Karpas-422 (cell line): ENCODE measurements at regions not wholly inside any gene's neighbourhood (a gene's known extent, or its start where the extent isn't known, plus 50 kb on each side); places are given as distances from the start of the nearest gene placed in this dataset.
"Not testable (repeated sequence)": the region's sequence is repeated elsewhere in the genome, so short reads cannot be mapped to it uniquely, and the experiment has no call there.

Experiments
- DNase-seq: peaks from one replicate; pipeline ENCODE4 v3.0.0-alpha.2; 2015
- H2AFZ ChIP-seq: fragments of 200-600 bp; sonication (generic); 2 replicates; pipeline ENCODE4 v1.6.1; 2014; ENCODE audit warnings: antibody characterized with exemption, low read length, mixed read lengths
- H3K27ac ChIP-seq: fragments of 200-600 bp; sonication (generic); 2 replicates; pipeline ENCODE4 v1.5.1; 2014; ENCODE audit warnings: mild to moderate bottlenecking, low read length, moderate library complexity
- H3K27me3 ChIP-seq: fragments of 200-600 bp; sonication (generic); 2 replicates; pipeline ENCODE4 v1.6.1; 2014; ENCODE audit warnings: low read length, mixed read lengths
- H3K36me3 ChIP-seq: fragments of 200-600 bp; sonication (generic); 2 replicates; pipeline ENCODE4 v1.6.1; 2014; ENCODE audit warnings: low read length, mixed read lengths; ENCODE audit not compliant: insufficient read depth
- H3K4me1 ChIP-seq: fragments of 200-600 bp; sonication (generic); 2 replicates; pipeline ENCODE4 v1.6.1; 2014; ENCODE audit warnings: mild to moderate bottlenecking, low read length, mixed read lengths
- H3K4me2 ChIP-seq: fragments of 200-600 bp; sonication (generic); 2 replicates; pipeline ENCODE4 v1.6.1; 2014; ENCODE audit warnings: low read length, low read depth, mild to moderate bottlenecking; ENCODE audit not compliant: poor library complexity, severe bottlenecking
- H3K4me3 ChIP-seq: fragments of 200-600 bp; sonication (generic); 2 replicates; pipeline ENCODE4 v1.5.1; 2014; ENCODE audit warnings: mild to moderate bottlenecking, antibody characterized with exemption, low read length, mixed read lengths
- H3K79me2 ChIP-seq: fragments of 200-600 bp; sonication (generic); 2 replicates; pipeline ENCODE4 v1.6.1; 2014; ENCODE audit warnings: mild to moderate bottlenecking, low read length, mixed read lengths
- H3K9ac ChIP-seq: fragments of 200-600 bp; sonication (generic); 2 replicates; pipeline ENCODE4 v1.6.0; 2014; ENCODE audit warnings: low read length
- H3K9me2 ChIP-seq: fragments of 200-600 bp; sonication (generic), shearing (Covaris generic); replicated peaks from 2 replicates; pipeline ENCODE4 v1.6.0; 2014; ENCODE audit warnings: mild to moderate bottlenecking, low read length, moderate library complexity; ENCODE audit not compliant: insufficient read depth
- H3K9me3 ChIP-seq: fragments of 300-700, 200-600 bp; sonication (generic); 2 replicates; pipeline ENCODE4 v1.6.1; 2014; ENCODE audit warnings: low read length, mixed read lengths
- H4K20me1 ChIP-seq: fragments of 200-600 bp; sonication (generic); 2 replicates; pipeline ENCODE4 v1.6.1; 2014; ENCODE audit warnings: mild to moderate bottlenecking, antibody characterized with exemption, low read length, low read depth; ENCODE audit not compliant: insufficient read depth

- no peak for DNase-seq
- Histone ChIP-seq H3K9ac (no peak overlapping the region), H3K9me3 (no peaks in the 10 kb centered on the region), H4K20me1 (no peaks in the 10 kb centered on the region), H3K9me2 (no peaks in the 10 kb centered on the region), H3K4me2 (no peak overlapping the region), H3K79me2 (no peaks in the 10 kb centered on the region), H3K27me3 (no peaks in the 10 kb centered on the region), H3K27ac (no peak overlapping the region), H3K36me3 (no peaks in the 10 kb centered on the region), H2AFZ (peak overlapping the region; percentile 19), H3K4me3 (no peak overlapping the region), H3K4me1 (no peaks in the 10 kb centered on the region)
Observed at GRCh38 chr14:43568022-43568421, 939.1 kb downstream of the FSCB start.

DNA sequence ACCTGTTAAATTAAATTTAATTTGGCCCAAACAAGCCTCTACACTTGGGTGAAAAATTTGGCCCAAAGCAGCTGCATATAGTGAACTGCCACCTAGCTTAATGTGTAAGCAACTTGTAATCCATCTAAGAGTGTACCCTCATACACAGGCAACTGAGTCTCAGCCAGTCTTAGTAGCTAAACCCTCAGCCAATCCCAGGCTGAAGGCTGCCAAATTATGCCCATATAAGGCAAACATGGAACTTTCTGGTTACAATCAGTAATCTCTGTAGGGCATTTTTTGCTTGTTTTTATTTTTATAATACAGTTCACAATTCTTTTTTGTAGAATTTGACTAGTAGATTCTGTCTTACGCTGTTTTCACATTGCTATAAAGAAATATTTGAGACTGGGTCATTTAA lies 958.7 kb downstream of the FSCB start:
- no peaks in the 10 kb centered on the region for H4K20me1 ChIP-seq
- H3K27ac ChIP-seq = no peak overlapping the region
- DNase-seq = no peak
- H2AFZ ChIP-seq = peak overlapping the region; percentile 77
- no peaks in the 10 kb centered on the region for H3K4me1 ChIP-seq
- H3K9me3 ChIP-seq = no peaks in the 10 kb centered on the region
- no peak overlapping the region for H3K9ac ChIP-seq
- no peaks in the 10 kb centered on the region for H3K36me3 ChIP-seq
- H3K4me3 ChIP-seq = no peak overlapping the region
- no peaks in the 10 kb centered on the region for H3K27me3 ChIP-seq
- H3K9me2 ChIP-seq = no peaks in the 10 kb centered on the region
- H3K79me2 ChIP-seq = no peaks in the 10 kb centered on the region
- no peak overlapping the region for H3K4me2 ChIP-seq

DNA sequence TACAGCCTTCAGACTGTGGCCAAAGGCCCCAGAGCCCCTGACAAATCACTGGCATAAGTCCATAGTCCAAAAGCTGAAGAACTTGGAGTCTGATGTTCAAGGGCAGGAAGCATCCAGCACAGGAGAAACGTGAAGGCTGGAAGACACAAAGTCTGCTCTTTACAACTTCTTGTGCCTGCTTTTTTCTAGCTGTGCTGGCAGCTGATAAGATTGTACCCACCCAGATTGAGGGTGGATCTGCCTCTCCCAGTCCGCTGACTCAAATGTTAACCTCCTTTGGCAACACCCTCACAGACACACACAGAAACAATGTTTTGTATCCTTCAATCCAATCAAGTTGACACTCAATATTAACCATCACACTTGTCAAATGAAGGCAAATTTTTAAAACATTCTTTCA lies 959.5 kb downstream of the FSCB start:
- not testable (repeated sequence) for H4K20me1 ChIP-seq, H3K9me3 ChIP-seq, H3K27ac ChIP-seq, H3K9ac ChIP-seq, H3K4me2 ChIP-seq, H3K36me3 ChIP-seq, H3K27me3 ChIP-seq, H3K9me2 ChIP-seq, H3K4me1 ChIP-seq, DNase-seq, H3K4me3 ChIP-seq, H3K79me2 ChIP-seq
- H2AFZ ChIP-seq = peak overlapping the region; percentile 77

GRCh38 chr14:43541356-43541755 lies 965.7 kb downstream of the FSCB start:
- no peak for DNase-seq
- Histone ChIP-seq H3K27me3 (no peaks in the 10 kb centered on the region), H2AFZ (no peak overlapping the region), H3K36me3 (no peaks in the 10 kb centered on the region), H3K9me2 (no peaks in the 10 kb centered on the region), H3K4me3 (no peak overlapping the region), H3K9me3 (no peaks in the 10 kb centered on the region), H3K27ac (no peak overlapping the region), H3K4me1 (peaks cover 4% of the 10 kb centered on the region; the same call in 1 of the 2 replicates), H3K4me2 (no peak overlapping the region), H4K20me1 (no peaks in the 10 kb centered on the region), H3K9ac (no peak overlapping the region), H3K79me2 (no peaks in the 10 kb centered on the region)

GRCh38 chr14:43540948-43541347 lies 966.1 kb downstream of the FSCB start:
- Histone ChIP-seq H3K9ac (no peak overlapping the region), H3K9me3 (no peaks in the 10 kb centered on the region), H3K4me2 (no peak overlapping the region), H3K36me3 (no peaks in the 10 kb centered on the region), H3K79me2 (no peaks in the 10 kb centered on the region), H2AFZ (no peak overlapping the region), H3K9me2 (no peaks in the 10 kb centered on the region), H3K27ac (no peak overlapping the region), H3K4me1 (peaks cover 4% of the 10 kb centered on the region; the same call in 1 of the 2 replicates), H3K27me3 (no peaks in the 10 kb centered on the region), H4K20me1 (no peaks in the 10 kb centered on the region), H3K4me3 (no peak overlapping the region)
- DNase-seq = no peak

DNA sequence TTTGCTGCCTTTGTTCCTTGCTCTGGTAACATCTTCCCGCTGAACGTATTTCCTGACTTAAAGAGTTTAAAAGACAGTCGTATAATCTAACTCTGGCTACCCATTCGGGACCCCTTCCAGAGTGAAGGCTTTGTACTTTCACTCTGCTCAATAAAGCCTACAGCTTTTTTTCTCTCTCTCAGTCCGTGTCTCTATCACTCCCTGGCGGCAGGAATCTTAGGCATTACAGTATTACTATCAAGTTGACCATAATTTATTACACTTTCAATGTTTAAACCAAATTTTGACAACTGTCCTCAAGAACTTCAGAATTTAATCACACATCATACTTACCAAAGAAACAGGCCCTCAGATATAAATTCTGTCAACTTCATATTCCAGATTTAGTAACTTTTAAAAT lies 967.9 kb downstream of the FSCB start:
- peak overlapping the region; percentile 98 for H2AFZ ChIP-seq
- DNase-seq = peak; percentile 72
- H3K4me2 ChIP-seq = no peak overlapping the region

GRCh38 chr14:43535231-43535838 lies 971.7 kb downstream of the FSCB start:
- Histone ChIP-seq H3K9me3 (no peaks in the 10 kb centered on the region; the same call in 1 of the 2 replicates), H3K36me3 (no peaks in the 10 kb centered on the region), H2AFZ (no peak overlapping the region), H3K4me3 (no peak overlapping the region), H3K4me2 (no peak overlapping the region), H3K4me1 (peaks cover 4% of the 10 kb centered on the region; the same call in 1 of the 2 replicates), H4K20me1 (no peaks in the 10 kb centered on the region), H3K27me3 (no peaks in the 10 kb centered on the region), H3K9me2 (no peaks in the 10 kb centered on the region), H3K27ac (no peak overlapping the region), H3K9ac (no peak overlapping the region), H3K79me2 (no peaks in the 10 kb centered on the region)
- no peak for DNase-seq

More for the DNA sequence above, 967.9 kb downstream of the FSCB start:
- H3K27me3 ChIP-seq = no peaks in the 10 kb centered on the region
- no peak overlapping the region for H3K27ac ChIP-seq
- no peaks in the 10 kb centered on the region for H3K9me2 ChIP-seq
- no peaks in the 10 kb centered on the region for H4K20me1 ChIP-seq
- no peaks in the 10 kb centered on the region for H3K36me3 ChIP-seq
- H3K9ac ChIP-seq = no peak overlapping the region
- peaks cover 4% of the 10 kb centered on the region; the same call in 1 of the 2 replicates for H3K4me1 ChIP-seq
- no peaks in the 10 kb centered on the region for H3K9me3 ChIP-seq
- no peaks in the 10 kb centered on the region for H3K79me2 ChIP-seq
- H3K4me3 ChIP-seq = no peak overlapping the region

GRCh38 chr14:43532825-43533416 lies 974.2 kb downstream of the FSCB start:
- Histone ChIP-seq H3K36me3 (no peaks in the 10 kb centered on the region), H3K4me3 (no peak overlapping the region), H3K27ac (no peak overlapping the region), H3K4me1 (no peaks in the 10 kb centered on the region), H2AFZ (no peak overlapping the region; the same call in 1 of the 2 replicates), H4K20me1 (no peaks in the 10 kb centered on the region), H3K79me2 (no peaks in the 10 kb centered on the region), H3K9me3 (no peaks in the 10 kb centered on the region; the same call in 1 of the 2 replicates), H3K9ac (no peak overlapping the region), H3K4me2 (no peak overlapping the region), H3K27me3 (no peaks in the 10 kb centered on the region), H3K9me2 (no peaks in the 10 kb centered on the region)
- no peak for DNase-seq
